GM21619 (cell line): ENCODE measurements at regions not wholly inside any gene's neighbourhood (a gene's known extent, or its start where the extent isn't known, plus 50 kb on each side); places are given as distances from the start of the nearest gene placed in this dataset.
"Not testable (repeated sequence)": the region's sequence is repeated elsewhere in the genome, so short reads cannot be mapped to it uniquely, and the experiment has no call there.

Experiments
- ATAC-seq: cut with Tn5 transposase; IDR thresholded peaks from one replicate; pipeline ENCODE4 v1.9.1; 2021; ENCODE audit not compliant: unreplicated experiment

GRCh38 chr13:50406831-50407230 lies 391.6 kb downstream of the KCNRG start:
- ATAC-seq: no peak

GRCh38 chr13:50408068-50408467 lies 392.8 kb downstream of the KCNRG start:
- no peak for ATAC-seq

- ATAC-seq: no peak
These were observed 394.0 kb downstream of the KCNRG start for GRCh38 chr13:50409220-50409619.

GRCh38 chr13:50410921-50411746 lies 395.9 kb downstream of the KCNRG start:
- no peak for ATAC-seq

- ATAC-seq: no peak
These were observed 396.9 kb downstream of the KCNRG start for GRCh38 chr13:50412046-50412617.

GRCh38 chr13:50414640-50415039 lies 399.4 kb downstream of the KCNRG start:
- ATAC-seq: no peak

GRCh38 chr13:50415428-50415827 lies 400.2 kb downstream of the KCNRG start:
- ATAC-seq: no peak

- ATAC-seq: no peak
These were observed 402.4 kb downstream of the KCNRG start for GRCh38 chr13:50417597-50417996.

- ATAC-seq: no peak
These were observed 404.2 kb downstream of the KCNRG start for GRCh38 chr13:50419331-50419865.

- ATAC-seq: no peak
These were observed 404.7 kb downstream of the KCNRG start for GRCh38 chr13:50419896-50420295.

- no peak for ATAC-seq
These were observed 405.7 kb downstream of the KCNRG start for GRCh38 chr13:50420718-50421472.

- no peak for ATAC-seq
These were observed 406.4 kb downstream of the KCNRG start for GRCh38 chr13:50421473-50422130.

GRCh38 chr13:50422181-50423148 lies 407.2 kb downstream of the KCNRG start:
- ATAC-seq: no peak

- no peak for ATAC-seq
These were observed 409.7 kb downstream of the KCNRG start for GRCh38 chr13:50424993-50425392.

- no peak for ATAC-seq
These were observed 410.5 kb downstream of the KCNRG start for GRCh38 chr13:50425772-50426171.

GRCh38 chr13:50426927-50427326 lies 411.7 kb downstream of the KCNRG start:
- no peak for ATAC-seq

GRCh38 chr13:50427511-50427910 lies 412.3 kb downstream of the KCNRG start:
- not testable (repeated sequence) for ATAC-seq

- no peak for ATAC-seq
These were observed 413.1 kb downstream of the KCNRG start for GRCh38 chr13:50428183-50428877.

- ATAC-seq: no peak
These were observed 408.5 kb downstream of the DLEU7 start for GRCh38 chr13:50435011-50435410.
